ENCODE measurements at regions not wholly inside any gene's neighbourhood (a gene's known extent, or its start where the extent isn't known, plus 50 kb on each side); places are given as distances from the start of the nearest gene placed in this dataset.

DNA sequence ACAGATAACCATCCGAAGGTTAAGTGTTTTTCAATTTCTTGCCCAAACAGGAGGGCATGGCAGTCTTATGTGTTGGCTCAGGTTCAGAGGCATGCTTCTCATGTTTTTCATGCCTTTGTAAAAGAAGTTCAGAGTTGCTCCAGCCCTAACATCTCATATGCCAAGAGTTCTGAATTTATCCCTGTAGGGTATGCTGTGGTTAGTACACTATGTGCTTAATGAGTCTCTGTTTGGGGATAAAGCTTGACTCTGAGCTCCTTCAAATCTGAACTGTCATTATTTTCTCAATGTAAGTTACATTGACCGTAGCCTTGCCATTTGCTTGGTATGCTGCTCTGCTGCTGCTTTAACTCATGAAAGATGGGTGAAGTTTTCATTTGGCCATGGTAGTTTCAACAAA is 67.9 kb upstream of the PNPT1 start:
- TF ChIP-seq CTCF (optimal IDR thresholded peaks at IDR 0.05 in 1 of 3, IDR thresholded peaks at IDR 0.05 in 1 of 3, conservative IDR thresholded peaks at IDR 0.05 in 1 of 3; ENCODE audit: extremely low read depth in 1 of 3, insufficient read depth in 2 of 3, low read length in 3 of 3) (no peak), EZH2 (IDR thresholded peaks at IDR 0.05; ENCODE audit: low read length) (no peak)
